HPDE6-E6E7 (cell line): ENCODE measurements at regions not wholly inside any gene's neighbourhood (a gene's known extent, or its start where the extent isn't known, plus 50 kb on each side); places are given as distances from the start of the nearest gene placed in this dataset.
"Not testable (repeated sequence)": the region's sequence is repeated elsewhere in the genome, so short reads cannot be mapped to it uniquely, and the experiment has no call there.

Experiments used
- DNase-seq: peaks from one replicate; pipeline ENCODE4 v3.0.0; 2011; ENCODE audit warnings: missing footprints; ENCODE audit errors: extremely low spot score

DNA sequence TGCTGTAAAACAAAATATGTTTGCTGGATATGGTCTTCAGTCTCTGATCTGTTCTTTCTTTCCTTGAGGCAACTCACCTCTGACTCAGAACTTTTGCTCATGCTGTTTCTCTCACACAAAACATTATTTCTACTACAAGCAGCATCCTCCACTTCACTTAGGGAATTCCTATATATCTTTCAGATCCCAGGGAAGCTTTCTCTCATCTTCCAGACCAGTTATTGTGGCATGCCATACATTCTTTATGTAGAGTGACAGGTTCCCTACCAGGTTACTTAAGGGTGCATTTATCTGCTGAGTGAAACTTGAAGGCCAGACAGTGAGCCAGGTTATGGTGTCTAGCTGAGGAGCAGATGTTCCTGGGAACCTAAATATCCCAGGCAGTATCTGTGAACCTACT is 1226.0 kb downstream of the CDH8 start:
- no peak for DNase-seq

DNA sequence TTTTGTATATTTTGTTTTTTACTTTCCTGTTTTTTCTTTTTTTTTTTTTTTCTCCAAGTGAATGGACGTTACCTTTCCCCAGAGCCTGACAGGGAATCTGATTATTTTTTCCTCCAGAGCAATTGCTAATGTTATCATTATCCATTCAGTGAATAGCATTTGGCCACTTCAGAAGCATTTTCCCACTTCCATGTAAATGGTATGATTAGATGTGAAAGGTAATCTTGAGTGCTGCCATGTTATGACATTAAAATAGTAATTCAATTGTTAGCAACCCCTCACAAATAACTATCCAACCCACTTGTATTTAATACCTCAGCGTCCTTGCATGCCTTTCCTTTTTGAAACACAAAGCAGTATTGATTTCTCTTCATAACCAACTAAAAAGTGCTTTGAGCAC is 1243.8 kb downstream of the CDH8 start:
- DNase-seq = no peak

DNA sequence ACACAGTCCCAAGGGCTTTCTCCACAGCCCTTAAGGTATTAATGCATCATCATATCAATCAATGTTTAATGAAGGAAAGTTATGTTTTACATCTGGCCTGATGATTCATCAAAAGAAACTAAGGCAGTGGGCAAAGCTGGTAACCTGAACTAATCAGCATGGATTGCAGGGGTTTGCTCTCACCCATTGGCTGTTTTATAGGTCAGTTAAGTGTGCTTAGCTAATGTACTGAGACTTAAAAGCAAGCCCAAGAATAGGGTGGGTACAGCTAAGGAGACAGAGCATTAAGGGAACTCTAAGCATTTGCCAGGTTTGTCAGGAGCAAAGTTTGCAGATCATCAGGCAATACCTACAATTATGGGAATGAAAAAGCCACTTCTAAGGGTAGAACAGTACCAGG is 1247.6 kb downstream of the CDH8 start:
- DNase-seq = no peak

DNA sequence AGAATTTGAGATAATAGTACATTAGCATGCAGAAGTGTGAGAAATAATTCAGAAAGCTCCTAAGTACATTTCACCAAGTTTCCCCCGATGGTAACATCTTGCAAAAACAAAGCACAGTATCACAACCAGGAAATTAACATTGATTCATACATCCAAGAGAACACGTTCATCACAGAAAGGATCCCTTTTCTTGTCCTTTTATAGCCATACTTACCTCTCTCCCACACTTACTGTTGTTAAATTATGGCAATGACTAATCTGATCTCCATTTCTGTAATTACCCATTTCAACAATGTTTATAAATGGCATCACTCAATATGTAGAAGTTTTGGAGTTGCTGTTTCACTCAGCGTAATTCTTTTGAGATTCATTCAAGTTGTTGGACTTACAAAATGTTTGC is 1260.0 kb downstream of the CDH8 start:
- DNase-seq = no peak

DNA sequence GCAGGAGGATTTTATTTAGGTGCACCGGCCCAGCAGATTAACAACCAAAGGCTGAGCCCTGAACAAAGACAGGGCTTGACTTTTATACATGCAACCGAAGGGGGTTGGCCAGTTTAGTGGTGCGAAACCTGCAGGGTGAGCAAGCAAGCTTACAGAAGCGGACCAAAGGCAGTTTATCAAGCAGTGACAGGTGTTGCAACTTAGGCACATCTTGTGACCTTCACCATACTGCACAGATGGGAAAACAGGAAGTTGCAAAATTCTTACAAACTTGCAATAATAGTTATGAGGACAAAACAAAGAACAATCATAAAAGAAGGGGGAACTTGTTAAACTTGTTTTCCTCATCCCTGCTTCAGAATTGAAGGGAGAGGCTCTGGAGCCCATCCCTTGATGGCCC is 1265.1 kb downstream of the CDH8 start:
- DNase-seq = no peak

DNA sequence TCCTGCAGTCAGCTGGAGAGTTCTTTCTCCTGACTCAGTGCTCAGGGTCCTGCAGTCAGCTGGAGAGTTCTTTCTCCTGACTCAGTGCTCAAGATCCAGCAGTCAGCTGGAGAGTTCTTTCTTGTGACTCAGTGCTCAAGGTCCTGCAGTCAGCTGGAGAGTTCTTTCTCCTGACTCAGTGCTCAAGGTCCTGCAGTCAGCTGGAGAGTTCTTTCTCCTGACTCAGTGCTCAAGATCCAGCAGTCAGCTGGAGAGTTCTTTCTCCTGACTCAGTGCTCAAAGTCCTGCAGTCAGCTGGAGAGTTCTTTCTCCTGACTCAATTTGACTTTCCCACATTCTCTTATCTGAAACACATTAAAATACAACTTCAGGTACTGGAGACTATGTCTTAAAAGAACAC is 1265.9 kb downstream of the CDH8 start:
- not testable (repeated sequence) for DNase-seq

DNA sequence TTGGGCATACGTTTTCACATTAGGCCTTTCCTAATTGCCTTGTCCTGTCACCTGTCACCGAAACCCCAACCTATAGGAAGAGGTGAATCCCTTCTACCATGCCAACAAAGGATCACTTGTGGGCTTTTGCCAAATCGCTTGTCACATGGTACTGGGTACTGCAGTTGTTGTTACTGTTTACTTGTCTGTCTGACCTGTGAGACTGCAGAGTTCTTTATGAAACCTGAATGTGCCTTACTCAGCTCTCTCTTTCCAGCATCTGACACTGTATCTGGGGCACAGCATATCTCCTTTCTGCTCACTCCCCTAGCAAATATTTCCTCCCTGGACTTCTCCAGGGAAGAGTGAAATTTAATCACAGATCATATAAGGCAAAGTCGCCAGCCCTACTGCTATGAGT is 1272.4 kb downstream of the CDH8 start:
- no peak for DNase-seq

DNA sequence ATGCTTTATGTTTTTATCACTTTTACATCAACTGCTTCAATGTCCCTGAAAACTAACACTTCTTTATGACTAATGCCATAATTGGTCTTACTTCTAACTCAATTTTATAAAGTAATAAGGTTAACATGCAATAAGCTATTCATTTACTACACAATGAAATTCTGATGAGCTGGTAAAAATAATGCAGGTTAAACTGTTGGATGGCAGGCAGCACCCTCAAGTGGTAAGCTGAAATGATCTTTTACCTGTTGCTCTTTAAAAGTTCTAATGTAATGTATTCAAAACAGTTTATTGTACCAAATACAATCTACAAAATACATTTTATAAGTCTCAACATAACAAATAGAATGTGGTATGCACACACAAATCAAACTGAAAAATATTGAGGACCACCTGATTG is 1280.3 kb downstream of the CDH8 start:
- peak; percentile 3 for DNase-seq

DNA sequence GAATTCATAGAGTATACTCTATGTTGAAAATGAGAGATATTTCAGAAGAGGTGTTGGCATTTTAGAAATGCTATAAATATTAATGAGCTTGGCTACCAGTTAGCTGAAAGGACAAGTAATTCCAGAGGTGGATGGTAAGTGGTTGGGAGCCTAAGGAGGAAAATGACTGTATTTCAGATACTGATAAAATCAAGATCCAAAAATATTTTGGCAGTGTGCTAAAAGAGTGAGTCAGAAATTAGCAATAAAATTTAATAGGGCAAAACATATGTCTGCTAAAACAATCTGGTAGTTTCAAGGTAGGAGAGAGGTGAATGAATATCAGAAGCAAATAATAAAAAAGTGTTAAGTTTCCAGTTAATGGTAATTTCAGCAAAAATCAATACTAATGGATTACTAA is 1287.9 kb downstream of the CDH8 start:
- DNase-seq = no peak

DNA sequence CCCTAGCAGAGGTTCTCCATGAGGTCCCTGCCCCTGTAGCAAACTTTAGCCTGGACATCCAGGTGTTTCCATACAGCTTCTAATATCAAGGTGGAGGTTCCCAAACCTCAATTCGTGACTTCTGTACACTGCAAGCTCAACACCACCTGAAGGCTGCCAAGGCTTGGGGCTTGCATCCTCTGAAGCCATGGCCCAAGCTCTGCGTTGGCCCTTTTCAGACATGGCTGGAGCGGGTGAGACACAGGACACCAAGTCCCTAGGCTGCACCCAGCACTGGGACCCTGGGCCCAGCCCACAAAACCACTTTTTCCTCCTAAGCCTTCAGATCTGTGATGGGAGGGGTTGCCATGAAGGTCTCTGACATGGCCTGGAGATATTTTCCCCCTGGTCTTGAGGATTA is 1292.0 kb downstream of the CDH8 start:
- DNase-seq = no peak

DNA sequence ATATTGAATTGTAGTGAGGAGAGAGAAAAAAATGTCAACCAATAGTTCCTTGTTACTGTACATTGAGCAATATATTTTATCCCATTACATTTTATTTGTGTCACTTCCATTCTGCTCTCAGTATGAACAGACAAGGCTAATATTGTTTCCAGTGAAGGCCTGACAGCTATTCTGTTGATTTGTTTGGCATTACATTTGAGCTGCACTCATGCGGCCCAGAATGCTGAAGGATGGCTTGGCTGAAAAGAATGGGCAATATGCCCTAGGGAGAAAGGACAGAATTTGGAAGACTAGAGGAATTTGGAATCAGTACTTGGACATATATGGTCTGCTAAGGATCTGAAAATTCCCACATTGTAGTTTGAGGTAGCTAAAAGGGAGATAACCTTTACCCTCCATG is 1294.4 kb downstream of the CDH8 start:
- DNase-seq = no peak

DNA sequence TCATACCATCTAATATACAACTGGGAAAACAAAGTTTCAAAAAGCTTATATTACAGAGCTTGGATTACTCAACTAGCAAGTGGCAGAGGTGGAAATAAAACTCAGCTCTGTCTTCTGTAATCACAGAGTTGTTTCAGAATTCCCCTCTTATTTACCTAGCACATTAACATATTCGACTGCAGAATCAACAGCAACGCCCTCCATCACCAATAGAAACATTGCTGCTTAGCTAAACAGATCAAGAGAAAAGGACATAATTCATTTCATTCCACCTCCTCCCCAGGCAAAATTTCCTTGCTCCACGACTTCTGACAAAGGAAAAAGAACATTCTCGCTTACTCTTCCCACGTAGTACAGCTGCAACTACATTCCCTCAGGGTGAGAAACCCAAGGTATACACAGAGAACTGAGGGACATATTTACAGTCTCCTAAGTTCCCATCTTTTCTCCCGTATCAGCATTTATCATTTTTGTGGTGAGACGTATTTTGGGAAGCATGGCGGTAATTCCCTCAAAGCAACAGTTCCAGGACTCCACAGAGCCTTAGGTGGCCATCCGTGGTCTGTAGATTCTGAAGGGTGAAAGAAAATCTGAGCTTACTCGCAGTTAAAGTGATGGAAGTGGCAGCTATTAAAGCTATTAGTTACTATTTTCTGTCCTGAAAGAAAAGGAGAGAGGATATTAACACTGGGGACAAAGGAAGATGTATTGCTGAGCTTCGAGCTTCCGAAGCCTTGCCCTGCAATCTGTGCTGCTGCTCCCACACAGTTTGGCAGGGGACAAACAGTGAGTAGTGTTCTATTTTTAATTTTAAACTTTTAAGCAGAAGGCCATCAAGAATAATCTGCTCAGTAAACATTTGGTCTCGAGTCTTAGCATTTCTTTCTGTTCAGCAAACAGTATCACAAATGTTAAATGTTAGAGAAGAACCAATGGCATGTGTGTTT is 1296.2 kb downstream of the CDH8 start:
- DNase-seq = no peak

DNA sequence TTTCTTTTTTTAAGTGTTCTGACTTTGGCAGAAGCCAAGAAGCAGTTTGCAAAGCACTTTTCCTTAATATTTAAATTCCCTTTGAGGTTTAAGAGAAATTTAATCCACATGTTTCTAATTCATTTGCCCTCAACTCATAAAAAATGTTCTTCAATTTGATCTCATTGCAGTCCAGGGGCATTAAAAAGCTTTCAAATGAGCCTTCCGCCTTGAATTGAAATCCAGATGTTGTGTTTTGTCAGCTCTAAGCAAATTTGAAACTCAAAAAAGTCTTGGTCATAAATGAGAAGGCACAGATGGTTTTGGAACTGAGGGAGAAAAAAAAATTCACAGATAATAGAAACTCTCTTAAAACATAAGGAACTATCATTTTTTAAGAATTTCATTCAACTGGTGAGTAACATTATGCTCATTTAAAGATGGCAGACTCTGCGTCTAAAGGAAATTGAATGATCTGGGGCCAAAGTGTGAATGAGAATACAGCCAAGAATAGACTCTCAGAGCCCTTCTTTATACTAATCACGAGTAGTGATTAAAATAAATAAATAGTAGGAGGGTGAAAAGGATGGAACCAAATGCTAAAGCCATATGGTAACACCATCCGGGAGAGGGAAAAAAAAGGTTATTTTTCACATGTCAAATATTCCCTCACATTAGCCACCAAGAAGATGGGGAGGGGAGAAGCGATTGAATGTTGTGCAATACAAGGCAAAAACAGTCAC is 1304.7 kb downstream of the CDH8 start:
- no peak for DNase-seq

DNA sequence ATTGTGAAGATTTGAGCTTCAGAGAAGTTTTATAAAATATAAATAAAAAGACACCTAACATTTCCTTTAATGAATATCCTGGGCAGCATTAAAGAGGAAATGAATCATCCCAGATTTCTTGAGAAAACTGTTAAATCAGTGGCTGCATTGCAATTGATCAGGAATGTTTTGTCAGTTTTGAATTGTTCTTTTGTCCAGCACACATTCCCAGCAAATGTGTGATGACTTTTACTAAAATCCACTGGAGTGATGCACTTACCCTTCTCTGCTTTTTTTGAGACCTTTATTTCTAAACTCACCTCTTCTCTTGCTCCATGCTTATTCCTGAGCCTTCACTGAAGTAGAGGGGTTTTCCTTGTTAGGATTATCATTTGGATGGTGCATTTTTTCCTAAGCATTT is 1307.2 kb downstream of the CDH8 start:
- no peak for DNase-seq

DNA sequence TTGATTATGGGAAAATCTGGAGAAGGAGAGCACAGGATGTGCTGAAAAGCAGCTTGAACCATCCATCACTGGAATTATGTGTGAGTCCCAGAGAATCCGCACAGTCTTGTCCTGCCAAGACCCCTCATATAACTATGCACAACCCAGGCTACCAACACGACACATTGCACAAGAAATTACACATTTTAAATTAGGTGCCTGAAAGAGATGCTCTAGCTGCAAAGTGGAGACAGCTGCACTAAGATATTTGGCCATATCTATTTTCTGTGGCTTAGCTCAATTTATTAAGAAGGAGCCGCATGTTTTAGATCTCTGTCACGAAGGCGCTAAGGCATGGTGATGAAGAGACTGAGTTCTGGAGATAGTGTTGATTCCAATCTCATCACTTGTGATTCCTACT is 1308.4 kb downstream of the CDH8 start:
- no peak for DNase-seq

DNA sequence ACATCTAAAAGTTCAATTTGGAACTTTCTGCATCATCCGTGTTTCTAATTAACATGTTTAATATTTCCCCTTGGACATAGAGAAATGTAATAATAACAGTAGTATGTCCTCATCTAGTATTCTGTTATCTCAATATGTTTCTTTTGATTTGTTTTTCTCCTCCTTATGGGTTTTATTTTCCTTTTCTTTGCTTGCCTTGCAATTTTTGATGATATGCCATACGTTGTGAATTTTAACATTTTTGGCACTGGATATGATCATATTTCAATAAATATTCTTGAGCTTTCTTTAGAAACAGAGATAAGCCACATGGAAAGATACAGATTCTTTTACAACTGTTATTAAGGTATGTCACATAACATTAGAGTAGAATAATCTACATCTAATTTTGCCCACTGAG is 1316.2 kb downstream of the CDH8 start:
- DNase-seq = no peak

DNA sequence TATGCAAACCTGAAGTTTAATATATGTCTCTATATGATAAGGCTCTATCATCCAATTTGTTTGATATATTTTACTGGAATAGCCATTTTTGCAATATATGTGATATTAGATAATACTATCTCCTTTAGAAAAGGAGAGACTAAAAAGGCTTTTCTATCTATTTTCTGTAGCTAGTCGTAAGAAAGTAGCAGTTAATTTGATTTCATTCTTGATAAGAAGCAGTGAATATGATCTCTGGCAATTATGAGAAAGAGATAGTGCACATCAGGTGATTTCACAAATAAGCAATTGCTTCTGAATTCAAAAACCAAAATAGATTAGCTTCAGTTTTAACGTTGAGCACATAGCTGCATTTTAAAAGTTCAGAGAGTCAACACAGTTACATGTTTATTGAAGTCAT is 1318.4 kb downstream of the CDH8 start:
- DNase-seq = no peak

DNA sequence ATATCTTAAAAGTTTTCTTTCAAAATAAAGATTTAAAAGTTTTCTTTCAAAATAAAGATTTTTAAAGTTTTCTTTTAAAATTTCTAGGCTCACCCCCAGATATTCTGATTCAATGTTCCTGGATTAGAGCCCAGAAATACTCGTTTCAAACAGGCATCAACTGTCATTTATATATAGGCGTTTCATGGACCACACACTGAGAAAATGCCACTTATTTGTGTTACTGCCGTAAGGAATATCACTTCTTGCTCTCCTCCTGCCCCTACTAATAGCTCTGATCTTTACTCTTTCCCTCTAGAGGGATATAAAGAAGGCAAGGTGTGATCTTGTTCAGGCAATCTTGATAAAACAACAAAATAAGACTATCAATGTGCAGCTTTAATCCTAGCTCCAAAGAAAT is 1324.1 kb downstream of the CDH8 start:
- no peak for DNase-seq

DNA sequence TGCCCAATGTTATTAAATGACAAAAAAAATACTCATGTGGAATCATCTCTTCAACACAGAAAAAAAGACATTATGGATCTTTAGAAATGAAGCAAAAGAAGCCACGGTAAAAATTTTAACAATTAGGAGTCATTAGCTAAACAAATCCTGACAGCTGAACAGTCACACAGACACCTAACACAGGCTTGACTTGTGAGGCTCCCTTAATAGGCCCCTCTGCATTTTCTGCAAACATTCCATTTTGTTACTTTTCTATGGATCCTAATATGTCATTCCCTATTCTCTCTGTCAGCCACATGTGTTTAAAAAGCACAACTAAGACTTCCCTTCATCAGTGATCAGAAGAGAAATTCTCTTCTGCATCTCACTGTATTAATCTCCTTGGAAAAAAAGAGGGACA is 1331.5 kb downstream of the CDH8 start:
- no peak for DNase-seq

DNA sequence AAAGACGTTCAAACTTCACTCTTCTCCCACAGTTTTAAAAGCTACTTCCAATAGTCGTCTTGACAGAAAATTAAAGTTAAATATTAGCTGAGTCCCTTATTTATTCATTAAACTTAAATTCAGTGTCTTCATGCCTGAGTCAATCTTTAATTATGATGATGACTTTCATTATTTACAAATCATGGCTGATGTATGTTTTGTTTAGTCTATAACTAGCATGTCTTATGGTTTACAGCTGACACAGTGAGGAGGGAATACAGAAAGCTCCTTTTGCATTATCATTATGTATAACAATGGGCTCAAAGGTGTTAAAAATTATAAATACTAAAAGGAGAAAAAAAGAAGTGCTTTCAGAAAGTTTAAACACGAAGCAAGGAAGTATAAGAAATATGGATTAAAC is 1333.1 kb downstream of the CDH8 start:
- DNase-seq = no peak

DNA sequence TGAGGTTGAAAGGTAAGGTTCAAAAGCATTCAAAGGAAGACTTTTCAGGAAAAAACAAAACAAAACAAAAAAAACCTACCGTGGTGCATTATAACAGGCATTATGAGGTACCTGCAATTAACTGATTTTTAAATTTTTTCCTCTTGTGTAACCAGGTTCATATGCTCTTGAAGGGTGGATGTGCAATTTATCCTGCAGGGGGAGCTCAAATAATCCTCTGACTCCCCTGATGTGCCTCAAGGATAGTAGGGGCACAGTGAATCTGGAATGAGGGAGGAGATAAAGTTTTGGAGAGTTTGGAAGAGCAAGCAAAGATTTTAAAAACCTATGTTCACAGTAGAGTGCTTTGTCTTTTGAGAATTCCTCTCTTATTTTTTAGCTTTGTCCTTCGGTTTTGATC is 1349.4 kb downstream of the CDH8 start:
- no peak for DNase-seq

DNA sequence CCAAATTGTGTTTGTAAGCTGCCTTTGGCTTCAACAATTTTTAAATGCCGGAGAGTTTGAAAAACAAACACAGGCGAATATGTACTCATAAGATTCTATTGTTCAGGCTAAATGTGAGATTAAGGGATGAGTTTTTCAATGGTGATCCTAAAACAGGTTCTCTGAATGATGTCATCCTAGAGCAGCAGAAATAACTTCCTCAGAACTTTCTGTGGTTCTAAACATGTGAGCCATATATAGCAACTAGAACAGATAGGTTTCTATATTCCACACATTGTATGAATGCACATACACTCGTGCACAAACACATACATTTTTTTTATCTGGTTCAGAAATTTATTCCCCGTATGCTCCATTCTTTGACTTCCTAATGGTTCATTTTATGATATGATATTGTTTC is 1352.2 kb downstream of the CDH8 start:
- DNase-seq = no peak

DNA sequence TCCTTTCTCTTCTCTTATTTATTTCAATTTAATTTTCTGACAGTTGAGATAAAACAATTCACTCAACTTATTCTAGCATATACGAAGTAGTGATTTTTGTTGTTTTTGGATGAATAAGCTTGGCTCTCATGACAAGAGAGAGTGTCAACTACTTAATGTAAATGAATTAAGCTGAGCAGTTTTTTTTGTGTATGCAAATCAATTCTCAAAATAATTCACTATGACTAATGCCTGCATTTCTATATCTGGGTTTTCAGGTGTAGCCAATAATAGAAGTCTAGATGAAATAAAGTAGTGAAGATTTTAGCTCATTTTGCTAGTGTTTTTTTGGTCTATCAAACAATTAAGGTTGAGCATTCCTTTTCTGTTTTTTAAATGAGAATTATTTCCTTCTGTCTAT is 1354.0 kb downstream of the CDH8 start:
- no peak for DNase-seq
